ENCODE measurements at regions not wholly inside any gene's neighbourhood (a gene's known extent, or its start where the extent isn't known, plus 50 kb on each side); places are given as distances from the start of the nearest gene placed in this dataset.

- ATAC-seq (no peak), DNase-seq (ENCODE audit: low read depth, low spot score) (no peak)
- H3K4me2 ChIP-seq (ENCODE audit: low read length): no peak overlapping the region
- no peak overlapping the region for H3K9ac ChIP-seq (ENCODE audit: low read length)
- no peaks in the 10 kb centered on the region for H4K20me1 ChIP-seq (ENCODE audit: insufficient read depth)
- BruUV-seq (replicated peaks): no TSS peak
- ChIA-PET RAD21 (ENCODE audit: low non-redundant PET in 1 of 2, low total read pairs in 2 of 2, uncharacterized antibody in 2 of 2, unreplicated experiment in 2 of 2) (no interaction called here), CTCF (interaction anchor here (0.5 to 2.6 kb wide), 2 partner anchors 14 to 191 kb away, joined by 3 to 15 read pairs; partner anchors contain the start of gene LGR4), POLR2A (no interaction called here)
- H3K9me3 ChIP-seq (ENCODE audit: control insufficient read depth in 1 of 2, insufficient read depth in 1 of 2, low read depth in 1 of 2, low read length in 2 of 2): no peaks in the 10 kb centered on the region
- no peak overlapping the region for H3K4me3 ChIP-seq (replicated peaks in 1 of 2; ENCODE audit: low read depth in 1 of 2, low read length in 2 of 2)
- no peaks in the 10 kb centered on the region for H3K27me3 ChIP-seq (ENCODE audit: insufficient read depth, low read length)
- no peaks in the 10 kb centered on the region for H3K9me2 ChIP-seq (ENCODE audit: insufficient read depth)
- H3K79me2 ChIP-seq (ENCODE audit: insufficient read depth, low read length): no peaks in the 10 kb centered on the region
- no peak overlapping the region for H3K27ac ChIP-seq (ENCODE audit: low read depth, low read length)
- H3K4me1 ChIP-seq (ENCODE audit: control insufficient read depth in 1 of 2, insufficient read depth in 2 of 2, low read length in 2 of 2): no peaks in the 10 kb centered on the region
- no peak overlapping the region for H2AFZ ChIP-seq (ENCODE audit: low read depth, low read length, poor library complexity, severe bottlenecking)
- intact Hi-C loops (cut with micrococcal nuclease): no loop called here
- H3K36me3 ChIP-seq (ENCODE audit: control insufficient read depth in 1 of 2, insufficient read depth in 2 of 2, low read length in 2 of 2): no peaks in the 10 kb centered on the region
- TF ChIP-seq EGR1 (IDR thresholded peaks at IDR 0.05; ENCODE audit: low read depth) (no peak), ZFX (IDR thresholded peaks at IDR 0.05) (no peak), CTCF (IDR thresholded peaks at IDR 0.05 in 2 of 3, conservative IDR thresholded peaks at IDR 0.05 in 1 of 3; ENCODE audit: borderline replicate concordance in 1 of 3, insufficient read depth in 1 of 3, low read depth in 2 of 3, low read length in 2 of 3) (no peak), CBX3 (IDR thresholded peaks at IDR 0.05; ENCODE audit: low read depth) (no peak), POLR2A (IDR thresholded peaks at IDR 0.05; ENCODE audit: borderline replicate concordance, extremely low read depth, insufficient read depth, insufficient read length) (no peak), ELF1 (IDR thresholded peaks at IDR 0.05; ENCODE audit: borderline replicate concordance, low read depth) (no peak), TCF7L2 (IDR thresholded peaks at IDR 0.05; ENCODE audit: borderline replicate concordance, extremely low read depth, insufficient read depth, insufficient read length) (no peak)
Measured at GRCh38 chr11:27281740-27282590, 81.0 kb downstream of the CCDC34 start.

GRCh38 chr11:27281276-27281675 is 81.7 kb downstream of the CCDC34 start:
- no peaks in the 10 kb centered on the region for H3K9me3 ChIP-seq (ENCODE audit: control insufficient read depth in 1 of 2, insufficient read depth in 1 of 2, low read depth in 1 of 2, low read length in 2 of 2)
- ChIA-PET CTCF (no interaction called here), POLR2A (no interaction called here), RAD21 (ENCODE audit: low non-redundant PET in 1 of 2, low total read pairs in 2 of 2, uncharacterized antibody in 2 of 2, unreplicated experiment in 2 of 2) (no interaction called here)
- no peaks in the 10 kb centered on the region for H3K79me2 ChIP-seq (ENCODE audit: insufficient read depth, low read length)
- no peak overlapping the region for H3K9ac ChIP-seq (ENCODE audit: low read length)
- intact Hi-C loops (cut with micrococcal nuclease): no loop called here
- H3K27ac ChIP-seq (ENCODE audit: low read depth, low read length): no peak overlapping the region
- H2AFZ ChIP-seq (ENCODE audit: low read depth, low read length, poor library complexity, severe bottlenecking): no peak overlapping the region
- no peak for ATAC-seq
- H3K27me3 ChIP-seq (ENCODE audit: insufficient read depth, low read length): no peaks in the 10 kb centered on the region
- no peak for DNase-seq (ENCODE audit: low read depth, low spot score)
- H4K20me1 ChIP-seq (ENCODE audit: insufficient read depth): no peaks in the 10 kb centered on the region
- H3K4me1 ChIP-seq (ENCODE audit: control insufficient read depth in 1 of 2, insufficient read depth in 2 of 2, low read length in 2 of 2): no peaks in the 10 kb centered on the region
- BruUV-seq (replicated peaks): no TSS peak
- no peak overlapping the region for H3K4me3 ChIP-seq (replicated peaks in 1 of 2; ENCODE audit: low read depth in 1 of 2, low read length in 2 of 2)
- no peaks in the 10 kb centered on the region for H3K36me3 ChIP-seq (ENCODE audit: control insufficient read depth in 1 of 2, insufficient read depth in 2 of 2, low read length in 2 of 2)
- H3K4me2 ChIP-seq (ENCODE audit: low read length): no peak overlapping the region
- H3K9me2 ChIP-seq (ENCODE audit: insufficient read depth): no peaks in the 10 kb centered on the region
- TF ChIP-seq JUND (IDR thresholded peaks at IDR 0.05) (no peak), POLR2A (IDR thresholded peaks at IDR 0.05; ENCODE audit: borderline replicate concordance, extremely low read depth, insufficient read depth, insufficient read length) (no peak), REST (IDR thresholded peaks at IDR 0.05; ENCODE audit: low read depth) (no peak), SP1 (IDR thresholded peaks at IDR 0.05; ENCODE audit: low read depth) (no peak), ATF3 (IDR thresholded peaks at IDR 0.05) (no peak), CEBPB (IDR thresholded peaks at IDR 0.05; ENCODE audit: low read depth) (no peak), RAD21 (IDR thresholded peaks at IDR 0.05; ENCODE audit: low read depth) (no peak), POLR2AphosphoS5 (IDR thresholded peaks at IDR 0.05; ENCODE audit: low read depth, low read length) (no peak), EGR1 (IDR thresholded peaks at IDR 0.05; ENCODE audit: low read depth) (no peak), EZH2 (IDR thresholded peaks at IDR 0.05) (no peak)

Measured in HCT116 (cell line).